ENCODE measurements at regions not wholly inside any gene's neighbourhood (a gene's known extent, or its start where the extent isn't known, plus 50 kb on each side); places are given as distances from the start of the nearest gene placed in this dataset.
A peak's percentile ranks its signal among the peaks of the same experiment; 100 is the strongest.
"Not testable (repeated sequence)": the region's sequence is repeated elsewhere in the genome, so short reads cannot be mapped to it uniquely, and the experiment has no call there.

DNA sequence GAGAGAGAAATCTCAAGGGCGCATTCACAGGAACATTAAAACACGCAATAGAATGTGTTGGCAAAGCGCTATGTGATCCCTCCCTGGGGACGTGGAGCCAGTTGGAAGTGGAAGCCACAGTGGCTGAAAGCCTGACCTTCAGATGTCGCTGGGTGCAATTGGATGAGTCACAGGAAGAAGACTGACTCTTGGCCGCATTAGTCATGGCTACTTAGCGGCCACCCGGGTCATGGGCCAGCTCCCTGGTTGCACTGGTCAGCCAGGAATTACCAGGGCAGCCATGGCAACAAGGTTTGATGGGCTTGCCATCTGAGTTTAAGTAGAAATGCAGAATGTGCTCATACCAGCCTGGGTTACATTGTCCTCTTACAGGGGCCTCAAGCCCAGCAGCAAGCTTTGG lies 231.2 kb upstream of the FRG2C start:
- ATAC-seq; H3K27ac Mint-ChIP-seq; H3K9me3 Mint-ChIP-seq; DNase-seq (ENCODE audit: low spot score in 2 of 2): not testable (repeated sequence)
- H3K36me3 Mint-ChIP-seq, result peaks cover 0 to 11% of the 10 kb centered on the region in 2 donors

DNA sequence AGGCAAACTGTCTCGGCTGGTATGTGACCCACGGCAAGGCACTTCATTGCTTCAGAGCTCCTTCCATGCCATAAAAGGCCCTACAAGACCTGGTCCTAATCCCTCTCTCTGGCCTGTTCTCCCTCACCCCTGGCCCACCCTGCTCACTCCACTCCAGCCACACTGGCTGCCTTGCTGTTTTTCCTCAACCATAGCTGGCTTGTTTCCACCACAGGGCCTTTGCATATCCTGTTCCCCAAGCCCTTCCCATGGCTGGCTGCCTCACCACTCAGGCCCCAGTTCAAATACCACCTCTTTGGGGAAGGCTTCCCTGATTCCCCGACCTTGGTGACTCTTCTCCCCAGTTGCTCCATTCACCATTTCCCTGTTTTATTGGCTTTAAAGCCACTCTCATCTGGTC lies 230.8 kb upstream of the FRG2C start:
- H3K27ac Mint-ChIP-seq; DNase-seq (ENCODE audit: low spot score in 2 of 2); ATAC-seq; H3K9me3 Mint-ChIP-seq: not testable (repeated sequence)
- H3K36me3 Mint-ChIP-seq, result peaks cover 0 to 11% of the 10 kb centered on the region in 2 donors

DNA sequence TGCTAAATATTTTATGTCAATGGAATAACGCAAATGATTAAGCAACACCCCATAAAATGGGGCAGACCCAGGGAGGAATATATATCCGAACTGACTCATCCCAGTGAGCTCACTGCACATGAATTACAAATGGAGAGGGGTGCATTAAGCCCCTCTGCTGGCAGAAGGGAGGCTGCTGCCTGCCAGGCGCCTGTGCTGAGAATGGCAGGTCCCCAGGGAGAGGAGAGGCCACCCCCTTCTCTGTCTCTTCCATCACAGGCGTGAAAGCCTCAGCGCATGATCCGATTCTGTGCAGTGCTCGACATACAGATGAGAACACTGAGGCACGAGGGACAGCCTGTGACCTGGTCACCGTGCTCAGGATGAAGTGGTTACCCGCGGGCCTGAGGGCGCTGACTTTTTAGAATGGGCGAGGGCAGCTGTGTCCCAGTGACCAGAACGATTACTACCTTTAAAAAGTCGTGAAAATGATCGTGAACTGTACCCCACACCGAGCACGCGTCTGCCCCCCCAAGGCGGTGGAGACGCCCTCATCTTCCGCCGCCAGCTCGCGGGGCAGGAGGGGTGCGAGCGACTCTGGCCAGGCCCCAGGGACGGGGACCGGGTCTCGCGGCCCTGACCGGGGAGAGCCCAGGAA lies 229.7 kb upstream of the FRG2C start:
- not testable (repeated sequence) for ATAC-seq, H3K9me3 Mint-ChIP-seq, H3K36me3 Mint-ChIP-seq
- peak overlapping the region; percentile 85 to 98 for H3K27ac Mint-ChIP-seq
- DNase-seq (ENCODE audit: low spot score in 2 of 2), result peak in 1 of 2 donors; percentile 25

DNA sequence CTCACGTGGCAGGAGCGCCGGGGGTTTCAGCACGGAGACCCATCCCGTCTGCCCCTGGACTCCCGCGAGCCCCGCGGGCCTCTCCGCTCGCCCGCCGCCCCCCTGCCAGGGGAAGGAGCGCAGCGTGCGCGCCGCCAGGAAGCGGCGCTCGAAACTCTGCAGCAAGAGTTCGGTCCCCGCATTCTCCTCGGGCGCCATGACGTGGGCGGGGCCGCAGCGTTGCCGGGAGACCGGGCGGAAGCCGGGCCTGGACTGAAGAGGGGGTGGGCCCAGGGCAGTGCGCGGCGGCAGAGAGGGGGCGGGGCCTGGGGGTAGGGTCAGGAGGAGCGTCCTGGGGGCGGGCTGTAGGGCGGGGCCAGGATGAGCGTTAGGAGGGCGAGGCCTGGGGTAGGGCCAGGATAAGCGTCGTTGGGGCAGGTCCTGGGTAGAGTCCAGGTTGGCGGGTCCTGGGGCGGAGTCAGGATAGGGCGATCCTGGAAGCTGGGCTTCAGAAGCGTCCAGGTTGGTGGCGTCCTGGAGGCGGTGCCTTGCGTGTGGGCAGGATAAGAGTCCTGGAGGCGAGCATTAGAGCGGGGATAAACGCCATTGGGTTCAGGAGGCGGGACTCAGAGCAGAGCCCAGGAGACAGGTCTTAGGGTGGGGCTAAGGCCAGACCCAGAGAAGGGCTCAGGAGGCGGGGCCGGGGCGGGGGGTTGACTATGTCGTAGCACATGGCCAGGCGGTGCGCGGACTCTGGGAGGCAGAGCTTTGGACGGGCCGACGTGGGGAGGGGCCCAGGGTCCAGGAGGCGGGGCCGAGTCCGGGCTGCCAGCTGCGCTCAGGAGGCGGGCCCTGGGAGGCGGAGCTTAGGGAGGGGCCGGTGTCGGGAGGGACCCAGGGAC lies 229.0 kb upstream of the FRG2C start:
- not testable (repeated sequence) for H3K9me3 Mint-ChIP-seq, H3K36me3 Mint-ChIP-seq
- peak; percentile 100 for ATAC-seq
- peak overlapping the region; percentile 98 to 99 for H3K27ac Mint-ChIP-seq
- DNase-seq (ENCODE audit: low spot score in 2 of 2), result peak; percentile 90 to 96

DNA sequence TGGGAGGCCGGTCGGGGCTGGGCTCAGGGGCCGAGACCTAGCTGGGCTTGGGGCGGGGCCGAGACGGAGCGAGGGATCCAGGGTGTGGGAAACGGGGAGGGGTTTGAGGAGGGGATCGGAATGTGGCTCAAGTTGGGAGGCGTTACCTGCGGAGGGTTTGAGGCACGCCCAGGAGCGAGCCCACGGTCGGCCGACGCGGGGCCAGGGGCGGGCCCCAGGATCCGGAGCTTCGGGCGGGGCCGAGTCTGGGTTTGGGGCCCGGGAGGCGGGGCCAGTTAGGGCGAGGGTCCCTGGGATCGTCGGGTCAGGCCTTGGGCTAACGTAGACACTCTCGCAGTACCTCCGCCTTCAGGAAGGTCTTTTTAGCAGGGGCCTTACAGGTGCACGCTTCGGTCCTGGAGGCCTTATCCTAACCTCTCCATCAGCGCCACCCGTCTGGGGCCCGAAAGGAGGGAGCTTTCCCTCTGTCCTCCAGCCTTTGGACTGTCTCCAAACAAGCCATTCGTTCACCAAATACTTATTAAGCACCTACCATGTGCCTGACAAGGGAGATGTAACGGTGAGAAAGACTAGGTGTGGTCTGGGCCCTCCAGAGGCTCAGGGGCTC lies 228.2 kb upstream of the FRG2C start:
- DNase-seq (ENCODE audit: low spot score in 2 of 2); H3K36me3 Mint-ChIP-seq; H3K9me3 Mint-ChIP-seq; ATAC-seq: not testable (repeated sequence)
- peak overlapping the region; percentile 44 to 98 for H3K27ac Mint-ChIP-seq

DNA sequence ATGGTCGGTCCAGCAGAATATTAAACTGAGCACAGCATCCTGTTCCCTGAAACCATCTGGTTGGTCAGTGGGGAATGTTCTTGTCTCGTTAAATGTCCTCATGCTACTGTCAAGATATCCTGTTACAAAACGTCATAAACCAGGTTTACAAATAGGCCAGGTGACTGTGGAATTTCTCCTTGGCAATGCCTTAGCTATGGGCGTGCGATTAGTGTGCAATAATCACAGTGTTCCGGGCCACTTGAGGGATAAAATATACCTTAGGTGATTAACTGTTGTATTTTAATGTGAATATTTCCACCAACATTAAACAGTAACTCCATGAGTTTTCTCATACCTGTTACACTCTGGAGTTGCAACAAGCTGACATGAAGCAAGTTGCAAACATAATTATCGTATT lies 223.1 kb upstream of the FRG2C start:
- not testable (repeated sequence) for ATAC-seq; H3K27ac Mint-ChIP-seq; H3K9me3 Mint-ChIP-seq; H3K36me3 Mint-ChIP-seq; DNase-seq (ENCODE audit: low spot score in 2 of 2)

DNA sequence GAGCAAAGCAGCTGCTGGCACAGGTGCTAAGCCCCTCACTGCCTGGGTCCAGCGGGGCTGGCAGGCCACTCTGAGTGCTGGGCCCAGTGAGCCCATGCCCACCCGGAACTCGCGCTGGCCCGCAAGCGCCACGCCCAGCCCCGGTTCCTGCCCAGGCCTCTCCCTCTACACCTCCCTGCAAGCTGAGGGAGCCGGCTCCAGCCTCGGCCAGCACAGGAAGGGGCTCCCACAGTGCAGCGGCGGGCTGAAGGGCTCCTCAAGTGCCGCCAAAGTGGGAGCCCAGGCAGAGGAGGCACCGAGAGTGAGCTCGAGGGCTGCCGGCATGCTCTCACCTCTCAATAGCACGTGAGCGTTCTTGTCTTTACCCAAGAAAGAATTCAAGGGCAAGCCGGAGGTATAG lies 219.5 kb upstream of the FRG2C start:
- not testable (repeated sequence) for H3K9me3 Mint-ChIP-seq; DNase-seq (ENCODE audit: low spot score in 2 of 2); H3K27ac Mint-ChIP-seq; H3K36me3 Mint-ChIP-seq; ATAC-seq

DNA sequence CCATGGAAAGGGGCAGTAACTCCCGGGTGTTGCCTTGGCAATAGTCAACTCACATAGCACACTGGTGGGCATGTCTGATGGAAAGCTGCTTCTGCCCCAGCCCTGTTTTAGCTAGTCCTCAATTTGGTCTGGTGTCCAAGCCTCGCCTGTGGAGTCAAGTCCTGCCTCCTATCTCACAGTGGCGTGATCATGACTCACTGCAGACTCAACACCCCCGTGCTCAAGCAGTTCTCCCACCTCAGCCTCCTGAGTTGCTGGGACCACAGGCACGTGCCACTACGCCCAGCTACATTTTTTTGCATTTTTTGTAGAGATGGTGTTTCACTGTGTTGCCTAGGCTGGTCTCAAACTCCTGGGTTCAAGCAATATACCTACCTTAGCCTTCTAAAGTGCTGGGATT lies 218.9 kb upstream of the FRG2C start:
- not testable (repeated sequence) for DNase-seq (ENCODE audit: low spot score in 2 of 2); ATAC-seq; H3K9me3 Mint-ChIP-seq; H3K27ac Mint-ChIP-seq; H3K36me3 Mint-ChIP-seq

DNA sequence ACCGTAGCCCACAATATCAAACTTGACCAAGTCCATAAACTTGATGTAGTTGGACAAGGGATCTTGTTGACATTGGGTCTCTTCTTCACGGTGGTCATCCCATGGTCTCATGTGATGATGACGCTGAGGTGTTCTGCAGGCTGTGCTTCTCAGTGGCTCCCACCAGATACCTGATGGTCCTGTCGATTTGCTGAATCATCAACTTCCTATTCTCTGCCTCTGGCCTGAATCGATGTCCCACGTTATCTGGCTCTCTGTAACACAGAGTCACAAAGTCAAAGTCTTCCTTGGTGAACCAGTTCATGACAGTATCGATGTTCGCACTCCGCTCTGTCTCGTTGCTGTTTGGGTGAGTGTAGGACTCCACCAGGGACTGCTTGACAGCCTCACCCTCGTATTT lies 217.2 kb upstream of the FRG2C start:
- ATAC-seq; DNase-seq (ENCODE audit: low spot score in 2 of 2); H3K36me3 Mint-ChIP-seq; H3K9me3 Mint-ChIP-seq; H3K27ac Mint-ChIP-seq: not testable (repeated sequence)

DNA sequence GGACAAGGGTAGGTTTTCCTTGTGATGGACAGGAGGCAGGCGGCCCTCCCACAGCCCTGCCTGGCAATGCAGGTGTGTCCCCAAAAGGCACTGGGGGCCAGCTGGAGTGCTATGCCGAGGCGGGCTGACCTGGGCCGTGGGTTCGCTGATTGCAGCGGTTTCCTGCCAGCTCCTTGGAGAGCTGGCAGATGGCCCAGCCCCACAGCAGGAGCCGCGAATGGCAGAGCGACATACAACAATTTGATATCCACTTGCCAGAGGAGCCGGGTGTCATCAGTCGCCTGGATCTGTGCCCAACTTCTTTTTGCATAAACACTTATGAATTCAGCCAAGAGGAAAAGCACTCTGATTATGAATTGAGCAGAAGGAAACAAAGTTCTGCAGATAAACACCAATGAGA lies 210.8 kb upstream of the FRG2C start:
- DNase-seq (ENCODE audit: low spot score in 2 of 2); ATAC-seq; H3K9me3 Mint-ChIP-seq; H3K27ac Mint-ChIP-seq; H3K36me3 Mint-ChIP-seq: not testable (repeated sequence)

DNA sequence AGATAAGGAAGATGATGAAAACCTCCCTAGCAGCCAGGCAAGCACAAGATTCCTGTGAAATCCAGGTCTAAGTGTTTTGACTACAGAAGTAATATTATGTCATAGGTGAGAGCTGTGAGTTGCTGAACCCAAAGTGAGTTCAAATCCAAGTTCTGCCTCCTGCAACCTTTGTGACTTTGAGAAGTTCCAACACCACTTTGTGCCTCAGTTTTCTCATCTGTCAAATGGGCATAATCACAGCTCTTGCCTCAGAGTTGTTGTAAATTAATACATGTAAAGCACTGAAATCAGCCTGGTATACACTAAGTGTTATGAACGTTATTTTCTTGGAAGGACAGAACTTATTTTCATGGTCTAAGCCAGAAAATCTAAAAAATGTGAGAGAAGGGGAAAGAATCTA lies 210.3 kb upstream of the FRG2C start:
- not testable (repeated sequence) for H3K27ac Mint-ChIP-seq; DNase-seq (ENCODE audit: low spot score in 2 of 2); H3K36me3 Mint-ChIP-seq; H3K9me3 Mint-ChIP-seq; ATAC-seq

DNA sequence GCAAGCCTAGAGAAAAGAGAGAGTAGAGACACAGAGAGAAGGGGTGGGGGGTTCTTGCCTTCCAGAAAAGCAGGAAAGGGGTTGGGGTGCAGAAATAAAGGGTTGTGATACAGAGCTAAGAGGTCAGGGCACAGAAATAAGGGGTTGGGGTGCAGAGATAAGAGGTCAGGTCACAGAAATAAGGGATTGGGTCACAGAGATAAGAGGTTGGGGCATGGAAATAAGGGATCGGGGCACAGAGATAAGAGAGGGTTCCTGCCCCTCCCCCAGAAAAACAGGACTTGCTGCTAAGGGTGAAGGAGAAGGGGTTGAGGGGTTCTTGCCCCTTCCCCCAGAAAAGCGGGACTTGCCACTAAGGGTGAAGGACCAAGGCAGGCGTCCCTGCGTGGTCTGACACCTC lies 189.6 kb upstream of the FRG2C start:
- not testable (repeated sequence) for H3K27ac Mint-ChIP-seq; DNase-seq (ENCODE audit: low spot score in 2 of 2); H3K36me3 Mint-ChIP-seq; ATAC-seq; H3K9me3 Mint-ChIP-seq

DNA sequence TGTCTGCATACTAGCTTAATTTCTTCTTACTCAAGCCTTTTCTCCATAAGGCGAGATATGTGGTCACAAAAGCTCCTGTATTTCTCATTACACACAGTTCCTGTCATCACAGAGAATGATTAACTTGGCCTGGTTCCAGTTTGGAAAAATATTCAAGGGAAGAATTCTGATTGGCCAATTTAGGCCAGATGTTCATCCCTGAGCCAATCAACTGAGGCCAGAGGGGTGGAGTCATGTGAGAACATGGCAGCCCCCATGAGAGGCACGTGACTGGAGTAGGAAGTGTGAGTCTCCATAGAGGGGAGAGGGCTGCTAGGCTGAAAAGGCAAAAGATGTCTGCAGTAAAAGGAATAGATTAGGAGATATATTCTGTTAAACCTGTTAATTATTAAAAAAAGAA lies 167.5 kb upstream of the FRG2C start:
- not testable (repeated sequence) for ATAC-seq; H3K27ac Mint-ChIP-seq; H3K36me3 Mint-ChIP-seq; DNase-seq (ENCODE audit: low spot score in 2 of 2)
- peaks cover 12 to 15% of the 10 kb centered on the region in 2 donors for H3K9me3 Mint-ChIP-seq

DNA sequence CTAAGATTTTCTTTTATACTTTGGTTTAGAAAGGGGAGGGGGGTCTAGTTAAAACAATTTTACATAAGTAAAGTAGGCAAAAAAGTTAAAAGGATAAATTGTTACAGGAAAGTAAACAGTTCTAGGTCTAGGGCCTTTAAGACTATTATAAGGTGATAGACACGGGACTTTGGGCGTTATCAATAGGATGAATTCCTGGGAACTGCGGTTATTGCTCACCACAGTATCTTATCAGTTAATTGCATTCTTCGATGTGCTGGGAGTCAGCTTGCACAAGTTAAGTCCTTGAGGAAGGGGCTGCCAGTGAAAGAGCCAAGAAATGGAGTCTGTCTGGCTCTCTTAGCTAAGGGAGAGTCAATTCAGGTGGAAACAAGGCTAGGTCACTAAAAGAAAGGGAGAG lies 163.8 kb upstream of the FRG2C start:
- not testable (repeated sequence) for H3K27ac Mint-ChIP-seq; DNase-seq (ENCODE audit: low spot score in 2 of 2); ATAC-seq
- H3K9me3 Mint-ChIP-seq, result peaks cover 13 to 29% of the 10 kb centered on the region in 2 donors
- peaks cover 6 to 12% of the 10 kb centered on the region in 2 donors for H3K36me3 Mint-ChIP-seq

DNA sequence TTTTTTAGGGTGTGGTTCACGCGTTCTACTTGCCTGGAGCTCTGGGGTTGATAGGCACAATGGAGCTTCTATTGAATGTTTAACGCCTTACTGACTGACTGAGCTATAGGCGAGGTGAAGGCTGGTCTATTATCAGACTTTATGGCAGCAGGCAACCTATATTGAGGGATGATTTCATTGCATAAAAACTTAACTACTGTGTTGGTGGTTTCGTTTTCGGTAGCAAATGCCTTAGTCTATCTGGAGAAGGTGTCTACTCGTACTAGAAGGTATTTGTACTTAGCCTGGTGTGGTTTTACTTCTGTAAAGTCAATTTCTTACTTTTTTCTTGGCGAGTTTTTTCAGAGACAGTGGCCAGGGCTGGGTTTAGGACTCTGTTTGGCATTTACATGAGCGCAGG lies 162.0 kb upstream of the FRG2C start:
- H3K9me3 Mint-ChIP-seq, result peaks cover 13 to 24% of the 10 kb centered on the region in 2 donors
- ATAC-seq, result not testable (repeated sequence)

DNA sequence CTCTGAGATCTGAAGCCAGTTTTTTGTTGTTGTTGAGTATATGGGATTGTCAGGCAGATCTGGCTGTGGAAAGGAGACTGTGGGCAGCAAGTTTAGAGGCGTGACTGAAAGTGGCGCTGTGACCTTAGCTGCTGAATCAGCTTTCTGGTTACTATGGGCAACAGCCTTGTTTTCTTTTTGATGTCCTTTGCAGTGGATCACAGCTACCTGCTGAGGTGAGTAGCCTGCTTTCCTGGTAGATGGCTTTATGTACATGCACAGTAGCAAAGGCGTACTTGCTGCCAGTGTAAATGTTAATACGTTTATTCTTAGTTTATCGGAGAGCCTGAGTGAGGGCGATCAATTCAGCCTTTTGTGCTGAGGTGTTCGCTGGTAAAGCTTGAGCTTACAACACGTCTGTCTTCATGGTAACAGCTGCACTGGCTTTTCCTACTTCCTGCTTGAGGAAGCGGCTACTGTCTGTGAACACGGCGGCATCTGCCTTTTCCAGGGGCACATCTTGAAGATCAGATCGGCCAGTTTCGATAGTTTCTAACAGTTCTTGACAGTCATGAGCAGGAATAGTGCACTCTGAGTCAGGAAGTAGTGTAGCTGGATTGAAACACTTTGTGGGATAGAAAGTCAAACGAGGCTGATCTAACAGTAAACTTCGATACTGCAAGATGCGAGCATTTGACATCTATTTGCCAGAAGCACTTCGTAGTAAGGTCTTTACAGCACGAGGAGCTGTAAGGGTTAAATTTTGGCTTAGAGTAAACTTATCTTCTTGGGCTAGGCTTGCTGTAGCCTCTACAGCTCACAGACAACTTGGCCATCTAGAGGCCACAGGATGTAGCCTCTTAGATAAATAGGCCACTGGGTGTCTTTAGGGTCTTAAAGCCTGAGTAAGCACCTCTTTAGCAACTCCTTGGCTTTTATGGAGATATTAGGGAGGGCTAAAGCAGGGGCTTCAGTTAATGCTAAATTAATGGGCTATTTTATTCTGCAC lies 161.1 kb upstream of the FRG2C start:
- not testable (repeated sequence) for H3K27ac Mint-ChIP-seq; DNase-seq (ENCODE audit: low spot score in 2 of 2); ATAC-seq; H3K36me3 Mint-ChIP-seq
- H3K9me3 Mint-ChIP-seq, result peaks cover 20 to 33% of the 10 kb centered on the region in 2 donors

More for the DNA sequence above, 162.0 kb upstream of the FRG2C start:
- DNase-seq (ENCODE audit: low spot score in 2 of 2); H3K27ac Mint-ChIP-seq; H3K36me3 Mint-ChIP-seq: not testable (repeated sequence)

Data from activated naive CD4-positive, alpha-beta T cell treated with anti-CD3 and anti-CD28 coated beads, Interleukin-2, amount 50 U/mL, for 72 hours (primary cell).